ENCODE measurements at regions not wholly inside any gene's neighbourhood (a gene's known extent, or its start where the extent isn't known, plus 50 kb on each side); places are given as distances from the start of the nearest gene placed in this dataset.
"Not testable (repeated sequence)": the region's sequence is repeated elsewhere in the genome, so short reads cannot be mapped to it uniquely, and the experiment has no call there.

DNA sequence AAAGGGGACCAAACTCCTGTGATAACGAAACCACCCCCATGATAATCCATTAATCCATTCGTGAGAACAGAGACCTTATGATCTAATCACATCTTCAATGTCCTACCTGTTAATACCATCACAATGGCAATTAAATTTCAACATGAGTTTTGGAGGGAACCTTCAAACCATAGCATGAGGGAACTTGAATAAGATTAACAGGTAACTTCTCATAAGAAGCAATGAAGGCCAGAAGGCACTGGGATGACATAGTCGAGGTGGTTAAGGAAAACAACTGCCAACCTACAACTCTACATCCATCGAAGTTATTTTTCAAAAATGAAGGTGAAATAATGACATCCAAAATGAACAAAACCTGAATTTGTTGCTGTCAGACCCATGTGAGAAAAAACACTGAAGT, 478.9 kb downstream of the EDEM1 start:
- in situ Hi-C loops (cut with MboI; ENCODE audit: low sequenced_read_pairs) = no loop called here

DNA sequence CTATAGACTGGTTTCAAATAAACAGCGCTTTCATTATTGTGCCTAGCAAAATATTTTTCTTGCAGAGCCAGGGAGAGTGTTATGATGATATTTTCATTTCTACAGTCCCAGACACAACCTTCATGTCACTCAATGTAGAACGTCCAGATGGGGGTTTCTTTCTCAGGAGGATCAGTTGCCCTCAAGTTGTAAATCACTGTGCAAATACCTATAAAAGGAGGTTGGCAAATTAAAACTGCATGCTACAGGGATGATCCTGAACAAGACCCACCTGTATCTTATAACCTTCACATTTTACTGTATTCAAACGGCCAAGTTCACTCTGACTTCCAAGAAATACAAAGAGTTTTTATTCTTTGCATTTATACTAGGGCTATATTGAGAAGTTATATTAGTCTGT, 486.0 kb downstream of the EDEM1 start:
- in situ Hi-C loops (cut with MboI; ENCODE audit: low sequenced_read_pairs) = no loop called here

DNA sequence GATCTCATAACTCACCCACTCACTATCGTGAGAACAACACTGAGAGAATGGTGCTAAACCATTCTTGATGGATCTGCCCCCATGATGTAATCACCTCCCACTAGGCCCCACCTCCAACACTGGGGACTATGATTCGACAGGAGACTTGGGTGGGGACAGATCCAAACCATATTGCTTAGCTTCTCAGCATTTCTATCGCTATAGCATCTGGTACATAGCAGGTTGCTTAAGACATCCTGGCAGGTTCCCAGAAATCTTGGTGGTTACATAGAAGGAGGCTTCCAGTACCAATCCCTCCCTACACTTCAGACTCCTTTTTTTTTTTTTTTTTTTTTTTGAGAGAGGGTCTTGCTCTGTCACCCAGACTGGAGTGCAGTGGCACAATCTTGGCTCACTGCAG, 487.8 kb downstream of the EDEM1 start:
- in situ Hi-C loops (cut with MboI; ENCODE audit: low sequenced_read_pairs) = no loop called here

DNA sequence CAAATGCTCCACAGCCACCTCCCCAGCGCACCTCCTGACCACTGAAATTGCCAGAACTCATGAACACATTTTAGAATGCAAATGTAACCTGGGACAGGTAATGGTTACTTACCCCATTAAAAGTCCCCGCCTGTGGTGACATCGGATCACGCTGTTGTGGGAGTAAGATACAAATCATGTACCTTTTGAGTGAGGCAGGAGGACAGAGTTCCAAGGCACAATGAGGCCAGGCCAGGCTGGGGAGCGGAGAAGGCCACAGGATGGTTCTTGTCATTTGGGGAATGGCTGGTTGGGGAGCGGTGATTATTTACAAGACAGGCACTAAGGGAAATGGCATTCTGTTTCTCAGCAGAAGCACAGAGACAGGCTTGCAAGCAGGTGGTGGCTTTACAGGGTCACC, 490.0 kb downstream of the EDEM1 start:
- in situ Hi-C loops (cut with MboI; ENCODE audit: low sequenced_read_pairs) = no loop called here

DNA sequence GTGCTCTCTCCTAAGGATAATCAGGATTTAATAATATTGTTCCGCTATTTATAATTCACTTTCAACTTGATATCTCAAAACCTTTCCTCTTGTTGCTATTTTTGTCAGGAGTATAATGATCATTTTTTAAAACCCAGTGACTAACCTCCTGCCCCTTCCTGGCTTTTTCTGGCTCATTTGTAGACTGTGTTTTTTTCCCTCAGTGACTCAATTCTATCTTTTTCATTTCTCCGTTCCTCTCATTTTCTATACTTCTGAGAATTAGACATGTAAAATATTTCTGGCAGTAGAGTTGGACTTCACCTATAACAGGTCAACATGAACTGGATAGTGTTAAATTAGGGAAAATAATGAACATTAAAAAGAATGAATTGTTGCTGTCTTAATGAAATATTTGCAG, 490.7 kb downstream of the EDEM1 start:
- in situ Hi-C loops (cut with MboI; ENCODE audit: low sequenced_read_pairs) = no loop called here

DNA sequence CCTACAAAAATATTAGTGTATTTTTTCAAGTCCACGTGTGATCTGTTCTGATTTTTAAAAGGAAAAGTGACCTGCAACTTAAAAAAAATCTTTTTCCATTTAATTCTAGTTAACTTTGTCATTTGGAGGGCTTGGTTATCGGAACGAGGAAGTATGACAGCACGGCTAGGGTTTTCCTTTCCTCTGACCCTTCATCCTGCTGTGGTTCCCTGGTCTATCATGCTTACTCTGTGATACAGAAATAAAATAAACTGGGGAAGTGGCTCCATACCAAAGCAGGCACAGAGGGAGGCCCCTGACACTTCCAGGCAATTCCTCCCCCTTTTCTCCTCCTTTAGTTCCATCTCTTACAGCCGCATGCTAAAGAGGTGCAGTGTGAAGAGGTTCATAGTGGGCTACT, 491.3 kb downstream of the EDEM1 start:
- in situ Hi-C loops (cut with MboI; ENCODE audit: low sequenced_read_pairs) = no loop called here

DNA sequence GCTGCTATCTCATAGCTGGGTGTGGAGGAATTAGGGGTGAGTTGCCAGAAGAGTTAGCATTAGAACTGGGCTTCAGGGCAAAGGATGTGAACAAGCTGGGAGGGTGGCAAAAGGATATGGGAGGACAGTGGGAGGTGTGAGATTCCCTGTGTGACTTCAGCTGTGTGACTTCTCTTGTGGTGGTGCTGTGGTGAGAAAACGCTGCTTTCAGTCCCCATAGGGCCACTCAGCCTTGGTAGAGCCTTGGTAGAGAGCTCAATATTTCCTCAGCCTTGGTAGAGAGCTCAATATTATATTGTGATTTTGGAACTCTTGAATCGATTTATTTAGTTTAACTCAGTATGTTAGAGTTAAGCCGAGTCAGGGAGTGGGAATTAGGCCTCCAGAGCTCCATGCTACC, 499.7 kb downstream of the EDEM1 start:
- in situ Hi-C loops (cut with MboI; ENCODE audit: low sequenced_read_pairs) = no loop called here

DNA sequence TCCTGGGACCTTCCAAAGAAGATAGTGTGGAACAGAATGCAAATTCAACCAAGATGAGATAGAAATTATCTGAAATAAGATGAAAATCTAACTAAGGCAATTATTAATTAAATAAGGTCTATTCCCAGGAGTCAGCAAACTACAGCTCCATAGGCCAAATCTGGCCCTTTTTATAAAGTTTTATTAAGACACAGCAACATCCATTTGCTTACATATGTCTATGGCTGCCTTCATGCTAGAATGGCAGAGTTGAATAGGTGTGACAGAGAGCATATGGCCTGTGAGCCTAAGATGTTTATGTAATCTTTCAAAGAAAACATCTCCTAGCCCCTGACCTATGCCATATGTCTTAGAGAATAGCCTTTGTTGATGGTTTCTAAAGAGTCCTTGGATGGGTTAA, 503.0 kb downstream of the EDEM1 start:
- in situ Hi-C loops (cut with MboI; ENCODE audit: low sequenced_read_pairs) = no loop called here

DNA sequence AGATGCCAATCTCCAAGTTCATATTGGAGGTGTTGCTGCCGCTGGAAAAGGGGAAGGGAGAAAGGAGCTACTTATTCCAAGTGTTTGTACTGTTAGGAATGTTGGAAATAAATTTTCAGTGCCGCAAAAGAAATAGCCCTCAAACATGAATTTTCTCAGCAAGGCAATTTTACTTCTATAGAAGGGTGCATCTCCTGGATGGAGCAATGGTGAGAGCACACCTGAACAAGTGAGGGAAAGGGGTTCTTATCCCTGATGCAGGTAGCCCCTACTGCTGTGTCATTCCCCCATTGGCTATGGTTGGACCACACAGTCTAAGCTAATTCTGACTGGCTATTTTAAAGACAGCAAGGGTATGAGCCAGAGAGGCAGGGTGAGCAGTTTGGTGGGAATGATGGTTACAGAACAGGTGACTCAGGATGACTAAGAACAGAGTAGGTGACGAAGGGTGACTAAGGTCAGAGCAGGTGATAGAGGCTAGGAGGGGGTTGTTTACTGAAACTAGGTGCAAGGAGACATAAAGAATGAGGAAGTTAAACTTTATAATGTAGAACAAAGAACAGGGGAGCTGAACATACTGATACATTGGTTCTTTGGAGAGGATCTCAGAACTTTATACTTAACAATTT, 503.5 kb downstream of the EDEM1 start:
- in situ Hi-C loops (cut with MboI; ENCODE audit: low sequenced_read_pairs) = no loop called here

DNA sequence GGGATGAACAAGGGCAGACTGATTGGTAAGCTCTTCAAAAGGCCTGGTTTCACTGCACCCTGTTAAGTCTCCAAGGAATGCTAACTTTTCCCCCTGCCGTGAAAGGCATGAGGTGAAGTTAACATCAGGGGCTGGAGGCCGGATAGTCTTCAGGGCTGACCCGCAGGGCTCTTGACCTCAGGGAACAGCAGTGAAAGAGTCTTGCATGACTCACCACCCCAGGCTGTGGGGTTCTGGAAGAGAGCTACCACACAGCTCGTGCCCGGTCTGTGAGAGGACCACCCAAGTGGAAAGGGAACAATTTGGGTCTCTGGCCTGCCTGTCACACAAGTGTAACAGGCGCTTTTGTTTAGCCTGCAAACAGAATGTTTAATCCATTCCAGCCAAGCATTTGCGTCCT, 504.9 kb downstream of the EDEM1 start:
- in situ Hi-C loops (cut with MboI; ENCODE audit: low sequenced_read_pairs) = no loop called here

DNA sequence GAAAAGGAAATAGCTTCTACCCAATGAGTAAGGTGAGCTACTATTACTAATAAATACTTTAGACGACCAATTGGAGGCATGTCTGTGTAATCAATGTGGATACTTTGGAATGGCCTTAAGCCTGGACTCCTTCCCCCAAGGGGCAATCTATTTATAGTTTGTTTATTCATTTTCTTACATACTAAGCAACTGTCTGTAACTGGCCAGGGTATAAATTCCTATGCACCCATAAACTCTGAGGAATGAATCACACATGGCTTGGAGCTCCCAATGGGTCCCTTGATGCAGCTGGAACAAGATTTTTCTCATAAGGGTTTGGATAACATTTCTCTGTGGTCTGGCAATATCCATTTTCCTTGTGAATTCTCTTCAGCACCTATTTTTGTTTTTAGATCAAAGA, 506.8 kb downstream of the EDEM1 start:
- in situ Hi-C loops (cut with MboI; ENCODE audit: low sequenced_read_pairs) = no loop called here

DNA sequence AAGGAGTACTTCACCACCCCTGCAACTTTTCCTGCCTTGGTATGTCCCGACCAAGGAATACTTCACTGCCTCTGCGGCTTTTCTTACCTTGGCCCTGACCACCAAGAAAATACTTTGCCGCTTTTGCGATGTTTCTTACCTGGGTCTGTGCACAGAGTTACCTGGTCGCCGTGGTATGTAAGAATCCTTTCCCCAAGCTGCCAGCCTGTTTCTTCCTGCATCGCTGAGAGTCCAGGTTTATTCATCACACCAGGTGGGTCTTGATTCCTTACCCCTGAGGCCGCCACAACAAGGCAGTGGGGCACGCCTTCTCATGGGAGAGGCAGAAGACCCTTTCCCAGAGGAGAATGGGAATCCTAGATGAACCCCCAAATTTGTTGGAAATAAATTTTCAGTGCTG, 511.3 kb downstream of the EDEM1 start:
- in situ Hi-C loops (cut with MboI; ENCODE audit: low sequenced_read_pairs) = no loop called here

DNA sequence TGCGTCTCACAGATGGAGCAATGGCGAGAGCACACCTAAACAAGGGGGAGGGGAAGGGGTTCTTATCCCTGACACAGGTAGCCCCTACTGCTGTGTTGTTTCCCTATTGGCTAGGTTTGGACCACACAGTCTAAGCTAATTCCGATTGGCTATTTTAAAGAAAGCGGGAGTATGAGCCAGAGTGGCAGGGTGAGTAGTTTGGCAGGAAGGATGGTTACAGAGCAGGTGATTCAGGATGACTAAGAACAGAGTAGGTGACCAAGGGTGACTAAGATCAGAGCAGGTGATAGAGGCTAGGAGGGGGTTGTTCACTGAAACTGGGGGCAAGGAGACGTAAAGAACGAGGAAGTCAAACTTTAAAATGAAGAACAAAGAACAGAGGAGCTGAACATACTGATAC, 511.8 kb downstream of the EDEM1 start:
- in situ Hi-C loops (cut with MboI; ENCODE audit: low sequenced_read_pairs) = no loop called here

DNA sequence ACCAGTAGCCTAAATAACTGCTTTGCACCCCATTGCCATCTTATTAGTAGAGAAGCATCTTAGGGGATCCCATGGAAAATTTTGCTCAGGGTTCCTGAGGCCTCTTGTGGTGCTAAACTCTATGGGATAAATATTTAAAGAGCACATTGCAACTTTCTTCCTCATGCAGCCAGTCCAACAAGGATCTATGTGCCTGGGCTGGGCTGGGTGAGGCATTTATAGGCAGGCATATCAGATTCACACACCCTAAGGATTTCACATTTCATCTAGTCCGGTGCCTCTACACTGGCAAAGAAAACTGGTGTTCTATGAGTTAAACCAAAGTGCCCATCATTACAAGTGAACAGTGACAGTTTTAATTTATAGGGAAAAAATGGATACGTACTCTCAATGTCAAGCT, 512.3 kb downstream of the EDEM1 start:
- in situ Hi-C loops (cut with MboI; ENCODE audit: low sequenced_read_pairs) = no loop called here

DNA sequence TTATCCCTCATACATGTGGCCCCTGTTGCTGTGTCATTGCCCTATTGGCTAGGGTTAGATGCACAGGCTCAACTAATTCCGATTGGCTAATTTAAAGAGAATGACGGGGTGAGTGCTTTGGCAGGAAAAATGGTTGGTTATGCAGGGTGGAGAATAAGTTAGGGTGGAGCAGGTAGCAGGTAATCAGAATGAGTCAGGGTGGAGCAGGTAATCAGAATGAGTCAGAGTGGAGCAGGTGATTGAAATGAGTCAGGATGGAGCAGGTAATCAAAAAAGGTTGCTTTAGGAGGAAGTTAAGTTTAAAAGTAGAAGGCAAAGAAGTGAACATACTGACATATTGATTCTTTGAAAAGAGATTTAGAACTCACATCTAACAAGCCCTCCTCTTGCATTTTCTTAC, 513.5 kb downstream of the EDEM1 start:
- in situ Hi-C loops (cut with MboI; ENCODE audit: low sequenced_read_pairs) = not testable (repeated sequence)

DNA sequence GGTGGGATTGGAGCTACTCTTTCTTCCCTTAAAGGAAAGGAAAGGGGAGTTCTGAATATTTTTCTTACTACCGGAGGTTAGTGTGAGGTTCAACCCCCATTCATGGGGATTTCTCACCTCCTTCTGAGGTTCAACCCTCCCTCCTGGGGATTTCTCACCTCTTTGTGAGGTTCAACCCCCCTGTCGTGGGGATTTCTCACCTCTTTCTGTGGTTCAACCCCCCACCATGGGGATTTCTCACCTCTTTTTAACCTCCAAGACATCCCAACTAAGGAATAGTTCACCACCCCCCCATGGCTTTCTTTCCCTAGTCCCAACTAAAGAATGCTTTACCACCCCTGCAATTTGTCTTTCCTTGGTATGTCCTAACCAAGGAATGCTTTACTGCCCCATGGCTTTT, 520.3 kb downstream of the EDEM1 start:
- in situ Hi-C loops (cut with MboI; ENCODE audit: low sequenced_read_pairs) = no loop called here

DNA sequence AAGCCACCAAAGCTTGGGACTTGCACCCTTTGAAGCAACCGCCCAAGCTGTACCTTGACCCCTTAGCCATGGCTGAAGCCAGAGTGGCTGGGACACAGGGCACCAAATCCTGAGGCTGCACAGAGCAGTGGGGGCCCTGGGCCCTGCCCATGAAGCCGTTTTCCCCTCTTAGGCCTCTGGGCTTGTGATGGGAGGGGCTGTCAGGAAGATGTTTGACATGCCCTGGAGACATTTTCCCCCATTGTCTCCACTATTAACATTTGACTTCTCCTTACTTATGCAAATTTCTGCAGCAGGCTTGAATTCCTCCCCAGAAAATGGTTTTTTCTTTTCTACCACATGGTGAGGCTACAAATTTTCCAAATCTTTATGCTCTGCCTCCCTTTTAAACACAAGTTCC, 522.2 kb downstream of the EDEM1 start:
- in situ Hi-C loops (cut with MboI; ENCODE audit: low sequenced_read_pairs) = no loop called here

DNA sequence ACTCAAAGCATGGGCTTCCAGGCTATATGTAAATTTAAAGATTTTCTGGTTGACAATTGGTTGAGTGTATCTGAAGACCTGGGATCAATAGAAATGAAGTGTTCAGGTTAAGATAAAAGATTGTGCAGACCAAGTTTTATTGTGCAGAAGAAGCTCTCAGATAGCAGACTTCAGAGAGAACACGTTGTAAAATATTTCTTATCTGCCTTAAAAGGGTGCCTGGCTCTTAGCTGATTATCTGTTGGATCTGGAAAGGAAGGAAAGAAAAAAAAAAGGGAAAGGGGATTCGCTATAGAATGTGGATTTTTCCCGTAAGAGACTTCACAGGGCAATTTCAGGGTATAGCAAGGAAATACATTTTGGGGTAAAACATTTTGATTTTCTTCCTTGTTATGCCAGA, 523.2 kb downstream of the EDEM1 start:
- in situ Hi-C loops (cut with MboI; ENCODE audit: low sequenced_read_pairs) = no loop called here

DNA sequence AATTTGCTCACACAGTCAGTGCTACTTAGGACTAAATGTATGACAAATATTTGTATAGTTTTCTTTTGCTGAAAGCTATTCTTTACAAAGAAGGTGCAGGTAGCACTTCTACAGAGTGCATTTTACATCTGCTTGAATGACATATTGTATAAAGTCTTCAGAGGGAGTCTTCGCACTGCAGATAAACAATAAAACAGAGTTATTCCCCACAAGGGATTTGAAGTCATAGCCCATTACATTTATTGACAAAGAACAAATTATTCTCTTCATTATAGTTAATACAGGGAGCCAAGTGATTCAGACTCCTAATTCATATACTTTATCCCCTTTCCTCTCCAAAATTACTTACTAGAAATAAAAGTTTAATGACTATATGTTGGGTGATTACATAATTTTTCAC, 529.7 kb downstream of the EDEM1 start:
- in situ Hi-C loops (cut with MboI; ENCODE audit: low sequenced_read_pairs) = no loop called here

DNA sequence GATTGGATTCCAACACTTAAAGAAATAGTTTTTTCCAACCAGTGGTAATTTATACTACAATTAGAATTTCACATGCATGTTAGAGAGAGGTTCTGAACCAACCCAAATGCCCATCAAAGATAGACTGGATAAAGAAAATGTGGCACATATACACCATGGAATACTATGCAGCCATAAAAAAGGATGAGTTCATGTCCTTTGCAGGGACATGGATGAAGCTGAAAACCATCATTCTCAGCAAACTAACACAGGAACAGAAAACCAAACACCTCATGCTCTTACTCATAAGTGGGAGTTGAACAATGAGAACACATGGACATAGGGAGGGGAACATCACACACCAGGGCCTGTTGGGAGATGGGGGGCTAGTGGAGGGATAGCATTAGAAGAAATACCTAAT, 532.2 kb downstream of the EDEM1 start:
- in situ Hi-C loops (cut with MboI; ENCODE audit: low sequenced_read_pairs) = not testable (repeated sequence)

DNA sequence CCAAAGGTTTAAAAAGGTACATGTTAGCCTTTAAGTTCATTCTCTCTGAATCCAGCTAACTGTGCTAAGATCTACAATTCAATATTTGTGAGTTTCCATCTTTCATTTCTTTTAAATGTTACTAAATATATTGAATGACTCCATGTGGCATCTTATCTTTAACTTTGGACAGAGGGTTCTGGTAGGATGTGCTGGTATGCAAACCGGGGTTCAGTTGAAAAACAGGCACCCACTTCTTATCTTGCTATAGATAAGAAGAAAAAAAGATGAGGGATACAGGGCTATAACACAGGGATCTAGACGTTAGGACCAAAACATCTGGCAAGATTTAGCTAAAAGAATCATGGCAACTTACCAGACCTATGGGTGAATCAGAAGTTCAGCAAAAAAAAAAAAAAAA, 538.3 kb downstream of the EDEM1 start:
- in situ Hi-C loops (cut with MboI; ENCODE audit: low sequenced_read_pairs) = no loop called here

DNA sequence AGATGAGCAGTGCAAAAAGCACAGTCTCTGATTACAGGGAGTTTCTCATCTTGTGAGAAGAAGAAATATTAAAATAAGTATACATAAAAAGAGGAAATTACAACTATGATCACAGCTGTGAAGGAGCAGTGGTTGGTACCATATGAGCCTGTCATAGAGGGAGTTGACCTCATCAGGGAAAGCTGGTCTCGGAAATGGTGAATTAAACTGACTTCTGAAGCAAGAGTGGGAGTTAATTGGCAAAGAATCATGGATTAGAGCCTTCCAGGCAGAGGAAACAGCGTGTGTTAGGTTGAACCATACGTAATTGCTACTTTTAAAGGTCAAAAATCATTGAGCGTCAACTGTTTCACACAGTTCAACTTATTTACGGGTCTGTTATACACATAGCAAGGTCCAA, 539.1 kb downstream of the EDEM1 start:
- in situ Hi-C loops (cut with MboI; ENCODE audit: low sequenced_read_pairs) = no loop called here

DNA sequence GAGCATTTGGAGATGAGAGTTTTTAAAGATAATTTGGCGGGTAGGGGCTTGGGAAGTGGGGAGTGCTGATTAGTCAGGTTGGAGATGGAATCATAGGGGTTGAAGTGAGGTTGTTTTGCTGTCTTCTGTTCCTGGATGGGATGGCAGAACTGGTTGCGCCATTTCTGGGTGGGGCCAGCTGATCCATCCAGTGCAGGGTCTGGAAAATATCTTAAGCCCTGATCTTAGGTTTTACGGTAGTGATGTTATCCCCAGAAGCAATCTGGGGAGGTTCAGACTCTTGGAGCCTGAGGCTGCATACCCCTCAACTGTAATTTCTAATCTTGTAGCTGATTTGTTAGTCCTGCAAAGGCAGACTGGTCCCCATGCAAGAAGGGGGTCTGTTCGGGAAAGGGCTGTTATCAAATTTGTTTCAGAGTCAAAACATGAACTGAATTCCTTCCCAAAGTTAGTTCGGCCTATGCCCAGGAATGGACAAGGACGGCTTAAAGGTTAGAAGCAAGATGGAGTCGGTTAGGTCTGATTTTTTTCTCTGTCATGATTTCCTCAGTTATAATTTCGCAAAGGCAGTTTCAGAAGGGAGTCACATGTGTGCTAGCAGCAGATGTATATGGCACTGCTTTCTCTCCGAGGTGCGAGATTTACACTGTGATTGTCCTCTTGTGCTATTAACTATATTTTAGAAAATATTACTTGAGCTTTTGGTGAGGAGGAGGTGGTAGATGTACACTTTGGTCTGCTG, 540.4 kb downstream of the EDEM1 start:
- in situ Hi-C loops (cut with MboI; ENCODE audit: low sequenced_read_pairs) = no loop called here
